Sigmoid colon (tissue), 6 donors: ENCODE measurements at regions not wholly inside any gene's neighbourhood (a gene's known extent, or its start where the extent isn't known, plus 50 kb on each side); places are given as distances from the start of the nearest gene placed in this dataset.

Experiments used
- DNase-seq: peaks from one replicate; pipeline ENCODE4 v3.0.0-alpha.2; 2019
- H3K27ac ChIP-seq, 4 donors: fragments of 200-600 bp; sonication (generic); one replicate each; pipeline ENCODE4 v1.5.1; 2016 to 2019; ENCODE audit warnings: mild to moderate bottlenecking in 1 of 4
- H3K27me3 ChIP-seq, 3 donors: fragments of 200-600 bp; sonication (generic); one replicate each; pipeline ENCODE4 v1.5.1; 2019; ENCODE audit warnings: mild to moderate bottlenecking in 1 of 3
- H3K36me3 ChIP-seq, 4 donors: fragments of 200-600 bp; sonication (generic); one replicate each; pipeline ENCODE4 v1.5.1; 2016 to 2019
- H3K4me1 ChIP-seq, 4 donors: fragments of 200-600 bp; sonication (generic); one replicate each; pipeline ENCODE4 v1.5.1; 2017 to 2019
- H3K4me3 ChIP-seq, 4 donors: fragments of 200-600 bp; sonication (generic); one replicate each; pipeline ENCODE4 v1.5.1; 2017 to 2019; ENCODE audit warnings: mild to moderate bottlenecking in 2 of 4, moderate library complexity in 1 of 4
- H3K9me3 ChIP-seq, 4 donors: fragments of 200-600 bp in 3 of 4; sonication (generic) in 3 of 4; one replicate each; pipeline versions ENCODE4 v1.5.1 to v1.6.1; 2013 to 2019
- CTCF ChIP-seq, 4 experiments: fragments of 450-650 bp in 3 of 4; fragments of 200-600 bp in 1 of 4; IDR thresholded peaks; one replicate each; pipeline ENCODE4 v1.5.1; 2016 to 2019; ENCODE audit warnings: antibody characterized with exemption in 4 of 4, mild to moderate bottlenecking in 3 of 4, moderate library complexity in 2 of 4
- EP300 ChIP-seq, 4 donors: sonication (generic); formaldehyde crosslinking; IDR thresholded peaks; one replicate each; pipeline ENCODE4 v1.6.1; 2017; ENCODE audit warnings: antibody characterized with exemption in 4 of 4
- POLR2A ChIP-seq, 2 donors: fragments of 450-650 bp; IDR thresholded peaks; one replicate each; pipeline ENCODE4 v1.6.1; 2016; ENCODE audit warnings: antibody characterized with exemption in 2 of 2, mild to moderate bottlenecking in 2 of 2, moderate library complexity in 2 of 2
- POLR2AphosphoS5 ChIP-seq, 4 donors: sonication (generic); formaldehyde crosslinking; IDR thresholded peaks; one replicate each; pipeline ENCODE4 v1.6.1; 2017; ENCODE audit warnings: antibody characterized with exemption in 4 of 4
- WGBS, 2 donors: extraction: QIAGEN DNeasy Blood & Tissue Kit; methylation state at CpG; one replicate each; pipeline ENCODE4 v1.1.7; 2013; 5-methylcytosine and 5-hydroxymethylcytosine counted together
- intact Hi-C: fragments of 100-400 bp; cut with DNase I; formaldehyde crosslinking; loops from one replicate; pipeline ENCODE4 v1.15.1; 2023
- donor health status: healthy with polysubstance abuse.
- donor health status: healthy.

- DNase-seq = no peak
- Histone ChIP-seq H3K4me3 (no peak overlapping the region), H3K4me1 (no peaks in the 10 kb centered on the region), H3K9me3 (no peaks in the 10 kb centered on the region), H3K27me3 (no peaks in the 10 kb centered on the region), H3K27ac (no peak overlapping the region), H3K36me3 (no peaks in the 10 kb centered on the region)
- WGBS, 2 donors = 12 to 61% methylated on average over 7 of the region's 7 CpGs
- TF ChIP-seq EP300 (IDR thresholded peaks at IDR 0.05) (no peak), CTCF (IDR thresholded peaks at IDR 0.05) (no peak), POLR2A (IDR thresholded peaks at IDR 0.05) (no peak), POLR2AphosphoS5 (IDR thresholded peaks at IDR 0.05) (no peak)
- intact Hi-C loops = no loop called here
Observed at GRCh38 chr1:193674292-193674944, 488.0 kb upstream of the B3GALT2 start.

GRCh38 chr1:193666485-193667083 lies 480.2 kb upstream of the B3GALT2 start:
- Histone ChIP-seq H3K9me3 (no peaks in the 10 kb centered on the region), H3K4me3 (no peak overlapping the region), H3K36me3 (no peaks in the 10 kb centered on the region), H3K4me1 (peaks cover 0 to 2% (median 0%) of the 10 kb centered on the region in 4 donors), H3K27ac (no peak overlapping the region), H3K27me3 (no peaks in the 10 kb centered on the region)
- intact Hi-C loops = no loop called here
- TF ChIP-seq POLR2AphosphoS5 (IDR thresholded peaks at IDR 0.05) = no peak
- no peak for TF ChIP-seq POLR2A (IDR thresholded peaks at IDR 0.05)
- no peak for TF ChIP-seq EP300 (IDR thresholded peaks at IDR 0.05)
- TF ChIP-seq CTCF (IDR thresholded peaks at IDR 0.05) = no peak
- no peak for DNase-seq
- 92 to 93% methylated on average over 7 of the region's 7 CpGs for WGBS, 2 donors

GRCh38 chr1:193663965-193664364 lies 477.6 kb upstream of the B3GALT2 start:
- Histone ChIP-seq H3K36me3 (no peaks in the 10 kb centered on the region), H3K4me3 (no peak overlapping the region), H3K9me3 (no peaks in the 10 kb centered on the region), H3K4me1 (peaks cover 0 to 18% (median 14%) of the 10 kb centered on the region in 4 donors), H3K27me3 (no peaks in the 10 kb centered on the region), H3K27ac (no peak overlapping the region)
- no peak for TF ChIP-seq EP300 (IDR thresholded peaks at IDR 0.05)
- intact Hi-C loops = no loop called here
- no peak for DNase-seq

GRCh38 chr1:193662030-193662429 lies 475.6 kb upstream of the B3GALT2 start:
- Histone ChIP-seq H3K4me1 (peaks cover 0 to 36% (median 27%) of the 10 kb centered on the region in 4 donors), H3K36me3 (no peaks in the 10 kb centered on the region), H3K4me3 (no peak overlapping the region), H3K27ac (no peak overlapping the region), H3K27me3 (no peaks in the 10 kb centered on the region), H3K9me3 (no peaks in the 10 kb centered on the region)
- intact Hi-C loops = no loop called here
- WGBS, 2 donors = 88% methylated on average over 2 of the region's 2 CpGs
- no peak for DNase-seq
- no peak for TF ChIP-seq POLR2AphosphoS5 (IDR thresholded peaks at IDR 0.05)

- Histone ChIP-seq H3K27ac (no peak overlapping the region), H3K4me1 (peaks cover 0 to 43% (median 27%) of the 10 kb centered on the region in 4 donors), H3K4me3 (no peak overlapping the region), H3K9me3 (no peaks in the 10 kb centered on the region), H3K27me3 (no peaks in the 10 kb centered on the region), H3K36me3 (no peaks in the 10 kb centered on the region)
- intact Hi-C loops = no loop called here
- WGBS, 2 donors = 87 to 89% methylated on average over 1 of the region's 1 CpG
- no peak for DNase-seq
- TF ChIP-seq POLR2AphosphoS5 (IDR thresholded peaks at IDR 0.05) (no peak), POLR2A (IDR thresholded peaks at IDR 0.05) (no peak), EP300 (IDR thresholded peaks at IDR 0.05) (no peak)
Observed at GRCh38 chr1:193661385-193661784, 475.0 kb upstream of the B3GALT2 start.

- Histone ChIP-seq H3K4me3 (no peak overlapping the region), H3K36me3 (no peaks in the 10 kb centered on the region), H3K27me3 (no peaks in the 10 kb centered on the region), H3K9me3 (no peaks in the 10 kb centered on the region), H3K4me1 (peaks cover 0 to 46% (median 27%) of the 10 kb centered on the region in 4 donors), H3K27ac (no peak overlapping the region)
- 83 to 90% methylated on average over 1 of the region's 1 CpG for WGBS, 2 donors
- no peak for DNase-seq
- TF ChIP-seq POLR2AphosphoS5 (IDR thresholded peaks at IDR 0.05) (peak in 1 of 4 donors; percentile 11), POLR2A (IDR thresholded peaks at IDR 0.05) (no peak)
- intact Hi-C loops = no loop called here
Observed at GRCh38 chr1:193660428-193660827, 474.0 kb upstream of the B3GALT2 start.
